ENCODE measurements at regions not wholly inside any gene's neighbourhood (a gene's known extent, or its start where the extent isn't known, plus 50 kb on each side); places are given as distances from the start of the nearest gene placed in this dataset.

DNA sequence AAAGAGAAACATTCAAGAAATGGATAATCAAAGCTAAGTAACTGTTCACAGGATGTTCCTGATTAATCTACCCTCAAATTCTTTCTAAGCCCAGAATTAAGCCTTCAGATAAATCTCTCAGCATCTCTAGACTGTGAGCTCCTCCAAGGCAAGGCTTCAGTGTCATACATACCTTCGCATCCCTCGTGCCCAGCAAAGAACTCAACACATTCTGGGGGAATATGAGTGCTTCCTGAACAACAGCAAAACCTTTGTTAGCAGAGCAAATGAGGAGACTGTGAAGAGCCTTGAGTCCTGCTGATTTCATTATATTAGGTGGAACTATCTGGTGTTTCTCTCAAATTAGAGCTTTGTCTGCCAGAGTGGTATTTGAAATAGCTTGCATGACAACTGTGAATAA lies 401.8 kb upstream of the TMPO start:
- Histone ChIP-seq H3K36me3 (no peaks in the 10 kb centered on the region), H3K4me1 (no peaks in the 10 kb centered on the region), H3K27me3 (no peaks in the 10 kb centered on the region), H3K9me3 (no peaks in the 10 kb centered on the region), H3K27ac (no peak overlapping the region), H3K4me3 (no peak overlapping the region)
- intact Hi-C loops (cut with DNase I; ENCODE audit: low total_unique reads) = no loop called here
- no peak for DNase-seq
- TF ChIP-seq, protein P1, sequence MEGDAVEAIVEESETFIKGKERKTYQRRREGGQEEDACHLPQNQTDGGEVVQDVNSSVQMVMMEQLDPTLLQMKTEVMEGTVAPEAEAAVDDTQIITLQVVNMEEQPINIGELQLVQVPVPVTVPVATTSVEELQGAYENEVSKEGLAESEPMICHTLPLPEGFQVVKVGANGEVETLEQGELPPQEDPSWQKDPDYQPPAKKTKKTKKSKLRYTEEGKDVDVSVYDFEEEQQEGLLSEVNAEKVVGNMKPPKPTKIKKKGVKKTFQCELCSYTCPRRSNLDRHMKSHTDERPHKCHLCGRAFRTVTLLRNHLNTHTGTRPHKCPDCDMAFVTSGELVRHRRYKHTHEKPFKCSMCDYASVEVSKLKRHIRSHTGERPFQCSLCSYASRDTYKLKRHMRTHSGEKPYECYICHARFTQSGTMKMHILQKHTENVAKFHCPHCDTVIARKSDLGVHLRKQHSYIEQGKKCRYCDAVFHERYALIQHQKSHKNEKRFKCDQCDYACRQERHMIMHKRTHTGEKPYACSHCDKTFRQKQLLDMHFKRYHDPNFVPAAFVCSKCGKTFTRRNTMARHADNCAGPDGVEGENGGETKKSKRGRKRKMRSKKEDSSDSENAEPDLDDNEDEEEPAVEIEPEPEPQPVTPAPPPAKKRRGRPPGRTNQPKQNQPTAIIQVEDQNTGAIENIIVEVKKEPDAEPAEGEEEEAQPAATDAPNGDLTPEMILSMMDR (IDR thresholded peaks at IDR 0.05) = no peak
- no peak for TF ChIP-seq POLR2AphosphoS5 (IDR thresholded peaks at IDR 0.05)
- no peak for TF ChIP-seq EP300 (IDR thresholded peaks at IDR 0.05)
- no peak for TF ChIP-seq POLR2A (IDR thresholded peaks at IDR 0.05)
- WGBS, 5 donors = 74 to 90% (median 83%) methylated on average over 2 of the region's 2 CpGs

- H3K36me3 ChIP-seq = no peaks in the 10 kb centered on the region
- intact Hi-C loops (cut with DNase I; ENCODE audit: low total_unique reads) = no loop called here
- no peak overlapping the region for H3K4me3 ChIP-seq
- DNase-seq = no peak
- TF ChIP-seq, protein P1 (IDR thresholded peaks at IDR 0.05) = no peak
- TF ChIP-seq EP300 (IDR thresholded peaks at IDR 0.05) = no peak
- TF ChIP-seq POLR2A (IDR thresholded peaks at IDR 0.05) = no peak
- no peak for TF ChIP-seq POLR2AphosphoS5 (IDR thresholded peaks at IDR 0.05)
- no peaks in the 10 kb centered on the region for H3K27me3 ChIP-seq
- H3K9me3 ChIP-seq = no peaks in the 10 kb centered on the region
- H3K27ac ChIP-seq = no peak overlapping the region
- 70 to 88% (median 85%) methylated on average over 4 of the region's 4 CpGs for WGBS, 5 donors
- H3K4me1 ChIP-seq = peaks cover 0 to 12% (median 3%) of the 10 kb centered on the region in 4 donors
These were observed 393.4 kb upstream of the TMPO start for GRCh38 chr12:98121963-98122362.

DNA sequence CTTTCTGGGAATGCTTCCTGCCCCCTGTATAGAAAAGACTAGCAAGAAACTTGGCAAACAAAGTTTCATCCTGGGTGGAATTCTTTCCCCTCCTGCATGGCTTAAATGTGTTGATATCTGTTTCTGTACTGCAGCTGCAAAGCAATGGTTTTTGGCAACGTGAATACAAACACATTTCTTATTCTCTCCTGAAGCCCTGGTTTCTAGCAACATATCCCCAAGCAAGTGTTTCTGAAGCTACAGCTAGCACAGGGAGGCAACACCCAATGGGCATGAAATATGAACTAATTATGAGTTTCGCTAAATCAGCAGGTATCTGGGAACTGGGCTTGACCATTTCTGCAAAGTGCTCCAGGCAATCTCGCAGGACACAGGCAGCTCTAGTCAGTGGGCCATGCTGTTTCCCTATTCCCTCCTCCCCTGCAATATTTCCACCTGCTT lies 392.3 kb upstream of the TMPO start:
- Histone ChIP-seq H3K4me3 (no peak overlapping the region), H3K27me3 (no peaks in the 10 kb centered on the region), H3K9me3 (no peaks in the 10 kb centered on the region), H3K4me1 (peaks cover 0 to 12% (median 3%) of the 10 kb centered on the region in 4 donors), H3K36me3 (no peaks in the 10 kb centered on the region), H3K27ac (no peak overlapping the region)
- DNase-seq = peak in 1 of 2 donors; percentile 31
- 31 to 48% (median 41%) methylated on average over 3 of the region's 3 CpGs for WGBS, 5 donors
- TF ChIP-seq, protein P1 (IDR thresholded peaks at IDR 0.05) = no peak
- TF ChIP-seq POLR2A (IDR thresholded peaks at IDR 0.05) (no peak), EP300 (IDR thresholded peaks at IDR 0.05) (no peak), POLR2AphosphoS5 (IDR thresholded peaks at IDR 0.05) (no peak)
- intact Hi-C loops (cut with DNase I; ENCODE audit: low total_unique reads) = no loop called here

DNA sequence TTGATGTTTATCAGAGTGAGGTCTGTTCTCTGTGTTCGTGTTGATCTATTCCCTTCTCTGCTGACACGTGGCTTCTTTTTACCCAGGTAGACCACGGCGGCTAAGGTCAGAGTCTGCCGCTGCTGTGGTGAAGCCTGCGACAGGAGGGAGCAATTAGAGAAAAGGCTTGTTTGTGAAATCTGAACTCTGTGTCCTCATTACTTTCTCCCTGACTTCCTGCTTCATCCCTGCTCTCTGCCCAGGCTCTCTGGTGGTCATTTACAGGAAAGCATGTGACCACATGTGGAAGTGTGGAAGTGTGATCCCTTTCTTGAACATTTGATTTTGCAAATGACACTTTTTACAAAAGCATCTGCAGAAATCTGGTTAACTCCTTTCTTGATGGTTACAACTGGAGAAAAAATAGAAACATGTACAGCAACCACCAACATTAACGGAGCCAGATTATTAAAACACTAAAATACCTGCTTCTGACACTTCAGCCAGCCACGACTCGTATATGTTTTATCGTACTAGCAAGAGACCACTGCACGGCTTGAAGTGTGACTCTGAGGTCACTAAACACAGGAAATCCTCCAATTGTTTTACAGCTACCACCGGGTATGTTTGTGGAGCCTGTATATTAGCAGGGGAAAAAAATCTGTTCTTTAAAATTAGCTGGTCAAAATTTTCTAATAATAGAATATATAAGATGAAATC lies 388.6 kb upstream of the TMPO start:
- WGBS, 5 donors = 25 to 36% (median 32%) methylated on average over 12 of the region's 12 CpGs
- peaks cover 0 to 12% (median 3%) of the 10 kb centered on the region in 4 donors for H3K4me1 ChIP-seq
- H3K27ac ChIP-seq = no peak overlapping the region
- H3K4me3 ChIP-seq = no peak overlapping the region
- TF ChIP-seq EP300 (IDR thresholded peaks at IDR 0.05) (no peak), POLR2A (IDR thresholded peaks at IDR 0.05) (no peak), POLR2AphosphoS5 (IDR thresholded peaks at IDR 0.05) (no peak)
- TF ChIP-seq, protein P1 (IDR thresholded peaks at IDR 0.05) = no peak
- H3K27me3 ChIP-seq = no peaks in the 10 kb centered on the region
- DNase-seq = peak in 1 of 2 donors; percentile 64
- H3K9me3 ChIP-seq = no peaks in the 10 kb centered on the region
- no peaks in the 10 kb centered on the region for H3K36me3 ChIP-seq
- intact Hi-C loops (cut with DNase I; ENCODE audit: low total_unique reads) = no loop called here

Measured in stomach (tissue), 8 donors.